ENCODE measurements at regions not wholly inside any gene's neighbourhood (a gene's known extent, or its start where the extent isn't known, plus 50 kb on each side); places are given as distances from the start of the nearest gene placed in this dataset.
"Not testable (repeated sequence)": the region's sequence is repeated elsewhere in the genome, so short reads cannot be mapped to it uniquely, and the experiment has no call there.

- POLR2A ChIA-PET = interaction anchor here (0.6 kb wide), 1 partner anchor 60 kb away, joined by 6 read pairs; no protein-coding TSS in a partner anchor
- intact Hi-C loops (cut with micrococcal nuclease) = no loop called here
- ATAC-seq (no peak), DNase-seq (no peak)
- CTCF ChIA-PET = interaction anchor here (1.4 kb wide), 1 partner anchor 32 kb away, joined by 5 read pairs; no protein-coding TSS in a partner anchor
- TF ChIP-seq CTCF (IDR thresholded peaks at IDR 0.05) = no peak
- Mint-ChIP-seq H3K4me3 (no peak overlapping the region), H3K27ac (no peak overlapping the region), H3K27me3 (no peaks in the 10 kb centered on the region), H3K36me3 (ENCODE audit: low read depth) (no peaks in the 10 kb centered on the region), H3K9me3 (no peaks in the 10 kb centered on the region), H3K4me1 (ENCODE audit: low read depth) (no peaks in the 10 kb centered on the region)
Measured at GRCh38 chr15:75770131-75770530, 57.5 kb upstream of the CSPG4 start.

- ChIA-PET POLR2A (interaction anchor here (1.1 kb wide), 1 partner anchor 9 kb away, joined by 3 read pairs; no protein-coding TSS in a partner anchor), CTCF (interaction anchor here (1.4 kb wide), 1 partner anchor 9 kb away, joined by 4 read pairs; no protein-coding TSS in a partner anchor)
- ATAC-seq; H3K4me1 Mint-ChIP-seq (ENCODE audit: low read depth); H3K9me3 Mint-ChIP-seq; H3K27ac Mint-ChIP-seq; H3K4me3 Mint-ChIP-seq; intact Hi-C loops (cut with micrococcal nuclease); DNase-seq; H3K36me3 Mint-ChIP-seq (ENCODE audit: low read depth); H3K27me3 Mint-ChIP-seq: not testable (repeated sequence)
Measured at GRCh38 chr15:75768526-75768925, 55.9 kb upstream of the CSPG4 start.

GRCh38 chr15:75765551-75766305 is 53.1 kb upstream of the CSPG4 start:
- H3K27me3 Mint-ChIP-seq; H3K36me3 Mint-ChIP-seq (ENCODE audit: low read depth); H3K27ac Mint-ChIP-seq; H3K4me1 Mint-ChIP-seq (ENCODE audit: low read depth); DNase-seq; CTCF ChIA-PET; POLR2A ChIA-PET; H3K4me3 Mint-ChIP-seq; intact Hi-C loops (cut with micrococcal nuclease); H3K9me3 Mint-ChIP-seq; ATAC-seq: not testable (repeated sequence)

- ATAC-seq; H3K4me3 Mint-ChIP-seq; H3K27ac Mint-ChIP-seq; intact Hi-C loops (cut with micrococcal nuclease); DNase-seq; H3K4me1 Mint-ChIP-seq (ENCODE audit: low read depth); H3K36me3 Mint-ChIP-seq (ENCODE audit: low read depth); POLR2A ChIA-PET; H3K27me3 Mint-ChIP-seq; CTCF ChIA-PET; H3K9me3 Mint-ChIP-seq: not testable (repeated sequence)
Measured at GRCh38 chr15:75764845-75765550, 52.4 kb upstream of the CSPG4 start.

GRCh38 chr15:75763635-75764600 is 51.3 kb upstream of the CSPG4 start:
- H3K27me3 Mint-ChIP-seq; H3K27ac Mint-ChIP-seq; CTCF ChIA-PET; DNase-seq; H3K9me3 Mint-ChIP-seq; POLR2A ChIA-PET; H3K4me1 Mint-ChIP-seq (ENCODE audit: low read depth); intact Hi-C loops (cut with micrococcal nuclease); H3K36me3 Mint-ChIP-seq (ENCODE audit: low read depth); H3K4me3 Mint-ChIP-seq; ATAC-seq: not testable (repeated sequence)

- no peak overlapping the region for H3K4me3 Mint-ChIP-seq
- no peak overlapping the region for H3K27ac Mint-ChIP-seq
- no peaks in the 10 kb centered on the region for H3K27me3 Mint-ChIP-seq
- DNase-seq (no peak), ATAC-seq (no peak)
- no peaks in the 10 kb centered on the region for H3K36me3 Mint-ChIP-seq (ENCODE audit: low read depth)
- ChIA-PET CTCF (no interaction called here), POLR2A (no interaction called here)
- H3K9me3 Mint-ChIP-seq = no peaks in the 10 kb centered on the region
- intact Hi-C loops (cut with micrococcal nuclease) = no loop called here
- TF ChIP-seq CTCF (IDR thresholded peaks at IDR 0.05) = no peak
- peaks cover 8% of the 10 kb centered on the region for H3K4me1 Mint-ChIP-seq (ENCODE audit: low read depth)
Measured at GRCh38 chr15:75763137-75763611, 50.5 kb upstream of the CSPG4 start.

Measured in activated CD8-positive, alpha-beta T cell treated with anti-CD3 and anti-CD28 coated beads for 36 hours (primary cell).